Adipocyte (in vitro differentiated cells): ENCODE measurements at regions not wholly inside any gene's neighbourhood (a gene's known extent, or its start where the extent isn't known, plus 50 kb on each side); places are given as distances from the start of the nearest gene placed in this dataset.

Source experiments
- DNase-seq: peaks from one replicate; pipeline ENCODE4 v3.0.0-alpha.2; 2015; ENCODE audit warnings: low read depth
- H3K27me3 ChIP-seq: replicated peaks from 2 replicates; pipeline ENCODE4 v1.7.0; 2013; ENCODE audit warnings: mild to moderate bottlenecking, low read length, moderate library complexity; ENCODE audit not compliant: control insufficient read depth, insufficient read depth
- H3K36me3 ChIP-seq: 2 replicates; pipeline ENCODE4 v1.7.0; 2013; ENCODE audit warnings: low read length, mild to moderate bottlenecking, moderate library complexity; ENCODE audit not compliant: control insufficient read depth, insufficient read depth, severe bottlenecking
- H3K4me1 ChIP-seq: 2 replicates; pipeline ENCODE4 v1.7.0; 2013; ENCODE audit warnings: mild to moderate bottlenecking, low read length, moderate library complexity; ENCODE audit not compliant: control insufficient read depth, insufficient read depth
- H3K4me3 ChIP-seq: 2 replicates; pipeline ENCODE4 v1.7.0; 2013; ENCODE audit warnings: mild to moderate bottlenecking, low read length, moderate library complexity
- H3K9ac ChIP-seq: 2 replicates; pipeline ENCODE4 v1.7.0; 2013; ENCODE audit warnings: mild to moderate bottlenecking, low read length, moderate library complexity
- H3K9me3 ChIP-seq: 2 replicates; pipeline ENCODE4 v1.7.0; 2013; ENCODE audit warnings: mild to moderate bottlenecking, low read length, moderate library complexity; ENCODE audit not compliant: control insufficient read depth

DNA sequence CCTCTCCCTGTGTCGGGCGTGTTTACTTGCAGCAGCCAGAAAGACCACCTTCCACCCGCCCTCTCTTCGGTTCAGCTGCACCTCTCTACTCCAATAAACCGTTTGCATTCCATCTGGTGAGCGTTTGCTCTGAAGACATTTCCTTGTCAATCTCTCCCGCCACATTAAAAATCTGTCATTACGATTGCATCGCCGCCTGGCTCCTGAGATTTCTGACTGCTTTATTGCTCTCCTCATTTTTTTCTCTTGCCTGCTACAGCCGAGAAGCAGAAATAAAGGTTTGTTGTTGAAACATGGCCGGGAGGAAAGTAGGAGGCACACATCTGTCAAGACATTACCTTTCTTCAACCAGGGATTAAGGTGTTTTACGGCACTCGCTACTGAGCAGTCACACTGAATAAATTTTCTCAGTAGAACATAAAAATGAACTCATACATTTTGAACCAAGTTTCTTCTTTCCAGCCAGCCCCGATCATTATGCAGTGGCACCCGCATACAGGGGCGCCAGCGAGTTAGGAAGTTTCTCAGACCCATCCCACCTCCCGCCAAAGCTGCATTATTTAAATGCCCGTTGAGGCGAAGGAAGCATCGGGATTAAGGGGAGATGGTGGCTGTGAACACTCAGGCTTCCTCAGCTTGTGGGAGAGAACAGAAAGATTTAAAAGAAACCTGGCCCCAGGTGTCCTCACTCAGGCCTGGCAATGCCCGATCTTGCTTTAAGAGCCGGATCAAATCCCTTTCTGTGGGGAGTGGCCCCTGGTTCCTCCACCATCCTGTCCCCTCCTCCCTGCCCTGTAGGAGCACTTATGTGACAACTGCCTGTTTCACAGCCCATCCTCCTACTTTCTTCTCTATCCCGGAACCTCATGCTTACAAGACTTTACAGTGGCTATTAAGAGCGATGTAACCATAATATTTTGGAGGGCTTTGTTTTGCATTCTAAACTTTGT, 1108.9 kb downstream of the BCL11B start:
- H3K9ac ChIP-seq, result no peak overlapping the region
- no peaks in the 10 kb centered on the region for H3K4me1 ChIP-seq
- peaks cover 12% of the 10 kb centered on the region for H3K27me3 ChIP-seq
- no peak for DNase-seq
- H3K4me3 ChIP-seq, result no peak overlapping the region
- no peaks in the 10 kb centered on the region for H3K36me3 ChIP-seq
- no peaks in the 10 kb centered on the region for H3K9me3 ChIP-seq

DNA sequence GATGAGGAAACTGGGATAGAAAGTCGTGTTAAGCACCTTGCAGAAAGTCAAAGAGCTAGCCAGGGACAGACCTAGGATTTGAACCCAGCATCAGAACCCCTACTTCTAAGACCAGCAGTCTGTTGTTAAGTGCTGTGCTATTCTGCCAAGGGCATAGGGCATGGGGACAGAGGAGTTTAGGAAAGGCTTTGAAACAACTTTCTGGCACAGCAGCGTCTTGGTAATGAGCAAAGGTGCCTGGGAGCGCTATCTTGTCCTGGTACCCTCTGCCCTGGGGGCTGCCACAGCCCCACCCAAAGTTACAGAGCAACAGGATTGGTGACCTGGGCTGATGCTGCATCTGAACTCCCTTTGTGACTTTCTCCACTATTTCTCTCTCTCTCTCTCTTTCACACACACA, 1108.1 kb downstream of the BCL11B start:
- Histone ChIP-seq H3K27me3 (peaks cover 12% of the 10 kb centered on the region), H3K36me3 (no peaks in the 10 kb centered on the region), H3K9me3 (peaks cover 2% of the 10 kb centered on the region), H3K4me1 (no peaks in the 10 kb centered on the region), H3K4me3 (no peak overlapping the region), H3K9ac (no peak overlapping the region)
- no peak for DNase-seq

DNA sequence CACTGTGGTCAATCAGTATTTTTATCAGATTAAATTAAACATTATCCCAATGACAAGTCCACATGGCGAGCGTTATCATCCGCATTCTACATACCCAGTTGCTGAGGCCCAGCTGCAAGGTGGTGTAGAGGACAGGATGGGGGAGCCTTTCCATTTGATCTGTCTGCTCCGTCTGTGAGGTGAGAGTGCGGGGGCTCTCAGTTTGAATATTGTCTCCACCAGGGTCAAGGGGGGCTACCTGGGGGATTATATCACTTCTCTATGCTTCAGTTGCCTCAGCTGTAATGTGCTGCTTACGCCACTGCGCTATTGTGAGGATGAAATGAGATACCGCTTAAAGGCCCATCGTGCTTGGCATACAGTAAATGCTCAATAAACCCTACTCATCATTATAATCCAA, 1106.0 kb downstream of the BCL11B start:
- H3K9ac ChIP-seq, result no peak overlapping the region
- H3K36me3 ChIP-seq, result no peaks in the 10 kb centered on the region
- no peaks in the 10 kb centered on the region for H3K4me1 ChIP-seq
- DNase-seq, result no peak
- H3K4me3 ChIP-seq, result no peak overlapping the region
- H3K9me3 ChIP-seq, result peaks cover 2% of the 10 kb centered on the region
- H3K27me3 ChIP-seq, result peaks cover 12% of the 10 kb centered on the region

DNA sequence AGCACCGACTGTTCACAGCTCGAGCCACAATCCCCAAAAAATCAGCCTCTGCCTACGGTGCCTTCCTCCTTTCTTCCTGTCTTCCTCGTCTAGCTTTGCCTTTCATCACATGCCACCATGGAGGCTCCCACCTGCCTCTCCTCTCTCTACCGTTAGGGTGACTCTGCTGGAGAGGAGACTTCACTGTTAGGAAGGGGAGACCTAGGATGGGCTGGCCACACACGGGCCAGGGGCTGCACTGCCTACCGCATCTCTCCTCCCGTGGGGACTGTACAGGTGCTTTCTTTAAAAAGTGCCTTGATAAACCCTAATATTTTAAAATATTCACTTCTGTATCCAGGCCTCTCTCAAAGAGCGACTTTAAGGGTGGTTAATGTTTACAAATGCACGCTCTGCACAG, 1104.7 kb downstream of the BCL11B start:
- no peak for DNase-seq
- Histone ChIP-seq H3K36me3 (no peaks in the 10 kb centered on the region), H3K9ac (no peak overlapping the region), H3K4me1 (no peaks in the 10 kb centered on the region), H3K9me3 (peaks cover 2% of the 10 kb centered on the region), H3K4me3 (no peak overlapping the region), H3K27me3 (peaks cover 12% of the 10 kb centered on the region)

DNA sequence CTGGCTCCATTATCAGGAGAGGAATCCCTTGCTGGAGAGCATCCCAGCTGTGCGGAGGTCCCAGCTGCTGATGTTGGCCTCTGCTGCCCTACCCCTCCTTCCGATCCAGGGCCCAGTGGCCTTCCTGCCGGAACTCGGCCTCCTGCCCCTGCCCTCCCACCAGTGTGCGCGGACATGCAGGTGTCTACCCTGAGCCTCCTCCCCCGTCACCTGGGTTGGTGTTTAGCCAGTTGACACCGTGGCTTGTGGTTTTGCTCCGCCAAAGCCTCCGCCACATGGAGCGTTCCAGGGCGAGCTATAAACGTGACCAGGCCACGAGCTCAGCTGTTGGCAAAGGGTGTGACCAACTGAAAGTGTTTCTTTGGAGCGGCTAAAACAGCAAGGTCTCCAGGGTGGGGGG, 1104.3 kb downstream of the BCL11B start:
- Histone ChIP-seq H3K9ac (no peak overlapping the region), H3K4me1 (no peaks in the 10 kb centered on the region), H3K4me3 (no peak overlapping the region), H3K9me3 (peaks cover 2% of the 10 kb centered on the region), H3K27me3 (peaks cover 8% of the 10 kb centered on the region), H3K36me3 (no peaks in the 10 kb centered on the region)
- DNase-seq, result no peak

DNA sequence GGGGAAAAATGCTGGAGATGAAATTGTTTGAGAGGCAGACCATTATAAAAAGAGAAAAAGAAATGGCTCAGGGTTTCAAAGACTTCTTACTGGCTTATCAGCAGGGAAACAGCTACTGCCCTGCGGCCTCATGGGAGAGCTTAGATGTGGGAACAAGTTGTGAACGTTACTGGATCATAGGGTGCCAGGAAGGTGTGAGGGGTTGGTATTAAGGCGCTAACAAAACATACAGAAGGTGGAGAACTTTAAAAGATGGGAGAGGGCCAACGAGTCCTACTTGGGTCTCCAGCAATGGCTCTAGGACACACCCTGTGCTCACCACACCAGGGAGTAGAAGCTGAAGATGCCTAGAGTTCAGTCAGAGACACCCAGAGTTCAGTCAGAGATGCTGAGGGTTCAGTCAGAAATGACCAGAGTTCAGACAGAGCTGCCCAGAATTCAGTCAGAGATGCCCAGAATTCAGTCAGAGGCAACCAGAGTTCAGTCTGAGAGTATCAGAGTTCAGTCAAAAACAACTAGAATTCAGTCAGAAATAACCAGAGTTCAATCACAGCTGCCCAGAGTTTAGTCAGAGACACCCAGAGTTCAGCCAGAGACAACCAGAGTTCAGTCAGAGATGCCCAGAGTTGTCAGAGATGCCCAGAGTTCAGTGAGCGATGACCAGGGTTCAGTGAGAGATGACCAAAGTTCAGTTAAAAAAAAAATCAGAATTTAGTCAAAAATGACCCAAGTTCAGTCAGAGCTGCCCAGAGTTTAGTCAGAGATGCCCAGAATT, 1103.6 kb downstream of the BCL11B start:
- no peak overlapping the region for H3K4me3 ChIP-seq
- no peaks in the 10 kb centered on the region for H3K36me3 ChIP-seq
- peaks cover 4% of the 10 kb centered on the region for H3K27me3 ChIP-seq
- DNase-seq, result no peak
- H3K4me1 ChIP-seq, result no peaks in the 10 kb centered on the region
- no peak overlapping the region for H3K9ac ChIP-seq
- H3K9me3 ChIP-seq, result peaks cover 2% of the 10 kb centered on the region

DNA sequence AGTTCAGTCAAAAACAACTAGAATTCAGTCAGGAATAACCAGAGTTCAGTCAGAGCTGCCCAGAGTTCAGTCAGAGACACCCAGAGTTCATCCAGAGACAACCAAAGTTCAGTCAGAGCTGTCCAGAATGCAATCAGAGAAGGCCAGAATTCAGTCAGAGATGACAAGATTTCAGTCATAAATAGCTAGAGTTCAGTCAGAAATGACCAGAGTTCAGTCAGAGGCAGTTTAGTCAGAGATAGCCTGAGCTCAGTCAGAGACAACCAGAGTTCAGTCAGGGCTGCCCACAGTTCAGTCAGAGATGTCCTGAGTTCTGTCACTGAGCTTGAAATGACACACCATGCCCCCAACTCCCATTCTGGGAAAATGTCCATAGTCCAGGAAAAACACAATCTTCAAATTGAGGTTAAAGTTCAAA, 1102.8 kb downstream of the BCL11B start:
- H3K27me3 ChIP-seq, result no peaks in the 10 kb centered on the region
- no peak for DNase-seq
- no peak overlapping the region for H3K4me3 ChIP-seq
- H3K36me3 ChIP-seq, result no peaks in the 10 kb centered on the region
- H3K9ac ChIP-seq, result no peak overlapping the region
- H3K4me1 ChIP-seq, result no peaks in the 10 kb centered on the region
- H3K9me3 ChIP-seq, result peaks cover 2% of the 10 kb centered on the region

DNA sequence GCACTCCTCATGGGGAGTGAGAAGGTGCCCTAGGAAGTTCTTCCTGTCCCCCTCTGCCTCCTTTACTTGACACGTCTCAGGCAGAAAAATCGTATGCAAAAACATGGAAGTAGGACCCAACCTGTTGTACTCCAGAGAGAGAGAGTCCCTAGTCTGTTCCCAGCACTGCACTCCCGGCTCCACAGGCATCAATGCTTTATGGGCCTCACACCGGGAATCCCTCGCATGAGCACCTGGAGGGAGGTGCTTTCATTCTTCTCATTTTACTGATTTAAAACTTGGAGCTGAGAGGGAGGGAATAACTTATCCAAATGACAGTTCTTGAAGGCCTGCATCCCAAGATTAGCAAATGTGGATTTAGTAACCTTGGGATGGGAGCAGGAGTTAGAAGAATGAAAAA, 1101.4 kb downstream of the BCL11B start:
- Histone ChIP-seq H3K4me1 (no peaks in the 10 kb centered on the region), H3K36me3 (no peaks in the 10 kb centered on the region), H3K27me3 (no peaks in the 10 kb centered on the region), H3K9me3 (peaks cover 2% of the 10 kb centered on the region), H3K9ac (no peak overlapping the region), H3K4me3 (no peak overlapping the region)
- no peak for DNase-seq

DNA sequence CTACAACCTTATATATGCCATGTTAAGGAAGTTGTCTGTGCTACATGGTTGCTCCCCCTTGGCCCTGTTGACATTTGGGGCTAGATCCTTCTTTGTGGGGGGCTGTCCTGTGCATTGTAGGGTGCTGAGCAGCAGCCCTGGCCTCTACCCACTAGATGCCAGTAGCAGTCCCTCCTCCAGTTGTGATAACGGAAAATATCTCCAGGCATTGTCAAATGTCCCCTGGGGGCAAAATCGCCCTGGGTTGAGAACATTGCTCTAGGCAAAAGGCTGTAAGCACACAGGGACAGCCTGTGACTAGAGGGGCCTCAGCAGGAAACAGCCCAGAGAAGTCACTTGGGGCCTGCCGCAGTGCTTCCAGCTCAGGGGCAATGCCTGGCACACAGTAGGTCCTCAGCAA, 1100.3 kb downstream of the BCL11B start:
- H3K4me3 ChIP-seq, result no peak overlapping the region
- DNase-seq, result no peak
- H3K9me3 ChIP-seq, result peaks cover 2% of the 10 kb centered on the region
- no peaks in the 10 kb centered on the region for H3K27me3 ChIP-seq
- no peaks in the 10 kb centered on the region for H3K4me1 ChIP-seq
- H3K9ac ChIP-seq, result no peak overlapping the region
- H3K36me3 ChIP-seq, result no peaks in the 10 kb centered on the region

DNA sequence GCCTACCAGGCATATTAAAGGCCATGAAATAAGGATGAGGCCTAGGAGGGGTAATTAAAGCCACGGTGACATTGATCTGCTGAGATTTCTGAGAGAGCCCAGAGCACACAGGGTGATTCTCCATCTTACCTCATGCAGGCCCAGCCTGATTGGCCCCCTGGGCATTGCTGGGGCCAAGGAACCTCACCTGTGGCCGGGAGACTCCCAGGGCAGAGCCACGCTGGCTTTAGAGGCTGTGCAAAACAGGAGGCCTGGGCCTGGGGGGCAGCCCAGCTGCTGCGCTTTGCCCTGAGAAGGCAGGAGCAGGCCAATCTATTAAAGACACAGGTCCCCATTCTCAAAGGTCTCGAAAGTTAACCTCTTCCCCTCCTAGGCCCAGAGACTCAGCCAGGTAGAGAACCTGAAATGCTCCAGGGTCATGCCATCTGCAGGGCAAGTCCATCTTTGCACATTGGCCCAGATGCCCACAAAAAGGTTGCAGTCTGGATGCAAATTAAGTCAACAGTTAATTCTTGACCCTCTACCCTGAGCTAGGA, 1099.7 kb downstream of the BCL11B start:
- Histone ChIP-seq H3K4me3 (no peak overlapping the region), H3K4me1 (no peaks in the 10 kb centered on the region)
- DNase-seq, result no peak

DNA sequence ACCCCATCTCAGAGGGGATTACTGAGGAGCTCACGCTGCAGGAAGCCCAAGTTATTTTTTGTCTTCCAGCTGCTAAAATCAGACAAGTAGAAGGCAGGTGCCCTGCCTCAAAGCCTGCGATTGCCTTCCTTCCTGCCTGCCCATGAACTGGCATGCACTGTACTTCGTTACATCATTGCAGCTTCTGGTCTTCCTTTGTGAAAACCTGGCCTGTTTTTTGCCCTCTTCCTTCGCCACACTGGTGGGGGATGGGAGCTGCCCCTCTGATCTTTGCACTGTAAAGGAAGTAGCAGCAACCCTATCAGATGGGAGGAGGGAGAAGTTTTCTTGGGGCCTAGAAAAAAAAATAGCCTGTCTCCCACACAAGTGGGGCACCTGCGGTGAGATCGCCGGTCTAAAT, 1098.7 kb downstream of the BCL11B start:
- no peaks in the 10 kb centered on the region for H3K4me1 ChIP-seq
- no peak overlapping the region for H3K9ac ChIP-seq
- H3K36me3 ChIP-seq, result no peaks in the 10 kb centered on the region
- no peaks in the 10 kb centered on the region for H3K27me3 ChIP-seq
- no peak for DNase-seq
- H3K9me3 ChIP-seq, result peaks cover 2% of the 10 kb centered on the region
- H3K4me3 ChIP-seq, result no peak overlapping the region

More for the DNA sequence above, 1099.7 kb downstream of the BCL11B start:
- H3K27me3 ChIP-seq, result no peaks in the 10 kb centered on the region
- H3K9ac ChIP-seq, result no peak overlapping the region
- H3K9me3 ChIP-seq, result peaks cover 2% of the 10 kb centered on the region
- no peaks in the 10 kb centered on the region for H3K36me3 ChIP-seq
